K562 (cell line): ENCODE measurements at regions not wholly inside any gene's neighbourhood (a gene's known extent, or its start where the extent isn't known, plus 50 kb on each side); places are given as distances from the start of the nearest gene placed in this dataset.

Source experiments
- ATAC-seq: fragments of 200-7000 bp; cut with Tn5 transposase; 3 replicates; pipeline ENCODE4 v1.9.1; 2020; ENCODE audit warnings: moderate library complexity
- BruUV-seq: library from RNA; stranded (reverse); fragments of 400-500 nt; replicated peaks from 2 replicates; lab custom pipeline; 2021; lab: Mats Ljungman, UMichigan
- CTCF ChIA-PET: fragments of 300-600 bp; formaldehyde crosslinking; extraction: SDS; loops from one replicate; lab custom pipeline; 2021; ENCODE audit warnings: low intra/inter-chr PET ratio; lab: Yijun Ruan, JAX
- POLR2A ChIA-PET: fragments of 300-600, 350-650 bp; sonication (Branson Sonifier 250); formaldehyde crosslinking; extraction: SDS; loops from one replicate; lab custom pipeline; 2021; ENCODE audit warnings: antibody characterized with exemption, inconsistent platforms; lab: Yijun Ruan, JAX
- DNase-seq, 4 experiments: peaks; one replicate each; pipeline versions ENCODE4 v3.0.0 to v3.0.0-alpha.2; 2011 to 2018; ENCODE audit warnings: low spot score in 3 of 4, mixed read lengths in 3 of 4; ENCODE audit errors: extremely low read depth in 1 of 4
- FAIRE-seq: peaks from 2 replicates; lab custom pipeline; 2011; peaks lifted over from hg19 to GRCh38; lab: Jason Lieb, UNC
- H2AFZ ChIP-seq: 2 replicates; pipeline ENCODE4 v1.6.0; 2011; ENCODE audit warnings: low read depth, low read length, control low read depth, inconsistent platforms
- H3K27ac ChIP-seq: fragments of 200-600 bp; 3 replicates; pipeline ENCODE4 v1.8.0; 2011; ENCODE audit warnings: low read depth, mild to moderate bottlenecking, control low read depth, inconsistent platforms, low read length, moderate library complexity, mixed read lengths; ENCODE audit errors: extremely low read depth
- H3K27me3 ChIP-seq, 2 experiments: fragments of 300-600 bp in 1 of 2; 2 replicates in 1 of 2; 3 replicates in 1 of 2; pipeline versions ENCODE4 v1.6.0 to v1.8.0; 2011; ENCODE audit warnings: inconsistent platforms in 2 of 2, low read length in 2 of 2, mild to moderate bottlenecking in 1 of 2, mixed read lengths in 1 of 2, moderate library complexity in 1 of 2; ENCODE audit not compliant: control insufficient read depth in 2 of 2, insufficient read depth in 2 of 2
- H3K36me3 ChIP-seq: fragments of 300-600 bp; 3 replicates; pipeline ENCODE4 v1.8.0; 2011; ENCODE audit warnings: mild to moderate bottlenecking, low read length, inconsistent platforms; ENCODE audit not compliant: control insufficient read depth, insufficient read depth
- H3K4me1 ChIP-seq, 2 experiments: fragments of 200-600 bp in 1 of 2; replicated peaks in 1 of 2; 2 replicates in 1 of 2; 3 replicates in 1 of 2; pipeline versions ENCODE4 v1.5.1 to v1.8.0; 2011; ENCODE audit warnings: inconsistent platforms in 2 of 2, low read length in 2 of 2, mild to moderate bottlenecking in 1 of 2, mixed read lengths in 1 of 2, moderate library complexity in 1 of 2; ENCODE audit not compliant: control insufficient read depth in 2 of 2, insufficient read depth in 2 of 2
- H3K4me2 ChIP-seq: 2 replicates; pipeline ENCODE4 v1.6.1; 2011; ENCODE audit warnings: low read length, control low read depth, inconsistent platforms, mixed read lengths; ENCODE audit not compliant: insufficient read depth
- H3K4me3 ChIP-seq: fragments of 200-600 bp; sonication (generic), shearing (Covaris generic); 2 replicates; pipeline ENCODE4 v1.5.1; 2016; ENCODE audit warnings: control low read depth, inconsistent platforms
- H3K79me2 ChIP-seq: fragments of 200-600 bp; 3 replicates; pipeline ENCODE4 v1.8.0; 2011; ENCODE audit warnings: low read length, inconsistent platforms; ENCODE audit not compliant: control insufficient read depth, insufficient read depth
- H3K9ac ChIP-seq, 2 experiments: 2 replicates each; pipeline versions ENCODE4 v1.6.0 to v1.6.1; 2011; ENCODE audit warnings: low read depth in 2 of 2, low read length in 2 of 2, control low read depth in 1 of 2, inconsistent platforms in 1 of 2, mild to moderate bottlenecking in 1 of 2, mixed read lengths in 1 of 2; ENCODE audit not compliant: insufficient read depth in 1 of 2
- H3K9me1 ChIP-seq: one replicate; pipeline ENCODE4 v1.6.0; 2011; ENCODE audit warnings: inconsistent platforms, mild to moderate bottlenecking, low read length, moderate library complexity; ENCODE audit not compliant: control insufficient read depth, insufficient read depth
- H3K9me3 ChIP-seq: replicated peaks from 2 replicates; pipeline ENCODE4 v1.5.1; 2011; ENCODE audit warnings: low read depth, low read length, inconsistent platforms; ENCODE audit not compliant: control insufficient read depth, insufficient read depth
- H4K20me1 ChIP-seq: replicated peaks from 2 replicates; pipeline ENCODE4 v1.6.1; 2011; ENCODE audit warnings: low read length, inconsistent platforms, mixed read lengths; ENCODE audit not compliant: control insufficient read depth, insufficient read depth
- FOXK2 ChIP-seq, 2 experiments: fragments of 450-650 bp; IDR thresholded peaks in 1 of 2; conservative IDR thresholded peaks in 1 of 2; 2 replicates each; pipeline ENCODE4 v1.6.1; 2016; ENCODE audit warnings: low read depth in 2 of 2, mild to moderate bottlenecking in 1 of 2
- HDAC2 ChIP-seq: fragments of 450-650 bp; IDR thresholded peaks from 2 replicates; pipeline ENCODE4 v1.6.1; 2016; ENCODE audit warnings: mild to moderate bottlenecking
- ILK ChIP-seq: fragments of 450-650 bp; IDR thresholded peaks from 2 replicates; pipeline ENCODE4 v1.6.1; 2016; ENCODE audit warnings: missing genetic modification characterization, low read depth, mild to moderate bottlenecking, missing compliant biosample characterization, moderate library complexity, borderline replicate concordance
- RFX7 ChIP-seq: fragments of 250-450 bp; sonication (Bioruptor Pico); IDR thresholded peaks from 2 replicates; pipeline ENCODE4 v1.5.1; 2021; ENCODE audit warnings: mild to moderate bottlenecking
- TAL1 ChIP-seq: fragments of 450-650 bp; IDR thresholded peaks from 2 replicates; pipeline ENCODE4 v1.6.1; 2016; ENCODE audit warnings: mild to moderate bottlenecking
- in situ Hi-C: fragments of 300-500 bp; cut with MboI; formaldehyde crosslinking; loops from 4 replicates; pipeline ENCODE4 v1.15.0; 2018; ENCODE audit warnings: inconsistent platforms, mixed read lengths
- intact Hi-C: fragments of 100-400 bp; cut with micrococcal nuclease; formaldehyde crosslinking; loops from 2 replicates; pipeline ENCODE4 v1.14.2; 2022
- TF ChIP-seq, protein P1 (sequence below): fragments of 250-450 bp; sonication (Bioruptor Pico); IDR thresholded peaks from 2 replicates; pipeline ENCODE4 v1.8.0; 2021; ENCODE audit warnings: mild to moderate bottlenecking, moderate library complexity
- TF ChIP-seq, protein P2 (sequence below), 3 experiments: fragments of 200-800 bp in 1 of 3; fragments of 250-450 bp in 1 of 3; fragments of 450-650 bp in 1 of 3; sonication (Bioruptor Pico) in 1 of 3; sonication (Bioruptor generic) in 1 of 3; formaldehyde crosslinking in 1 of 3; IDR thresholded peaks; 2 replicates each; pipeline versions ENCODE4 v1.6.1 to v1.8.0; 2016 to 2022; ENCODE audit warnings: mild to moderate bottlenecking in 2 of 3, missing genetic modification characterization in 2 of 3, missing compliant biosample characterization in 1 of 3, moderate library complexity in 1 of 3
- TF ChIP-seq, protein P3 (sequence below): fragments of 250-450 bp; sonication (Bioruptor Pico); IDR thresholded peaks from 2 replicates; pipeline ENCODE4 v1.4.0; 2020; ENCODE audit warnings: borderline replicate concordance

DNA sequence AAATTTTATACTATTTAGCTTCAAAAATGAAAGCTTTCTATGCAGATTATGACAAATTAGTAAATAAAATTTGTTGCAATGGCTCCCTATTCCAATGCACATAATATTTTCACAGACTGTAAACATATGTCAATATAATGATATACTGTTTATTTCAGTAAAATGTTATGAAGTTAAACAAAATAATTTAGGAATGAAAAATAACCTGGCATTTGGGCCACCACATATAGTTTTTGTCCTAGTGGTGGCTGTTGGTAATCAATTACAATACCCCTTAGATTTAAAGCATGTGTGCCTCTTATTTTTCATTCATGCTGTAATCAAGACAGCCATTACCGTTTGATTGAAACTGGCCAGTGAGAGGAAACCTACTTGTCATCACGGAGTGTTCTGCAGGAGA, 928.5 kb upstream of the KCND2 start (continued):
- TF ChIP-seq, protein P1, sequence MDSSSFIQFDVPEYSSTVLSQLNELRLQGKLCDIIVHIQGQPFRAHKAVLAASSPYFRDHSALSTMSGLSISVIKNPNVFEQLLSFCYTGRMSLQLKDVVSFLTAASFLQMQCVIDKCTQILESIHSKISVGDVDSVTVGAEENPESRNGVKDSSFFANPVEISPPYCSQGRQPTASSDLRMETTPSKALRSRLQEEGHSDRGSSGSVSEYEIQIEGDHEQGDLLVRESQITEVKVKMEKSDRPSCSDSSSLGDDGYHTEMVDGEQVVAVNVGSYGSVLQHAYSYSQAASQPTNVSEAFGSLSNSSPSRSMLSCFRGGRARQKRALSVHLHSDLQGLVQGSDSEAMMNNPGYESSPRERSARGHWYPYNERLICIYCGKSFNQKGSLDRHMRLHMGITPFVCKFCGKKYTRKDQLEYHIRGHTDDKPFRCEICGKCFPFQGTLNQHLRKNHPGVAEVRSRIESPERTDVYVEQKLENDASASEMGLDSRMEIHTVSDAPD (CRISPR knock-in tag) = no peak

DNA sequence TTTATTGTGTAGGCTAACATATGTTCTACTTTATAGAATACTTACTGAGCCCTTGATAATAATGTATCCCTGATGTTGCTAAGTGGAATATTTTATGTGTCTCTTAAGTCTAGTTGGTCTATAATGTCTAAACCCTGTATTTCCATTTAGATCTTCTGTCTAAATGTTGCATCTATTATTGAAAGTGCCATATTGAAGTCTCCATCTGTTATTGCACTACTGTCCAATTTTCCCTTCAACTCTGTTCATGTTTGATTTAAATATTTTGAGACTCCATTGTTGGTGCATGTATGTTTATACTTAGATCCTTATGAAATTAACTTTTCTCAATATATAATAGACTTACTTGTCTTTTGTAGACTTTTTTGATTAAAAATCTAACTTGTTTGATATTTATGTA, 924.5 kb upstream of the KCND2 start:
- Histone ChIP-seq H3K36me3 (no peaks in the 10 kb centered on the region), H3K9me3 (no peaks in the 10 kb centered on the region), H3K4me2 (no peak overlapping the region), H3K4me1 (no peaks in the 10 kb centered on the region), H3K27ac (no peak overlapping the region), H3K4me3 (no peak overlapping the region), H3K27me3 (no peaks in the 10 kb centered on the region), H3K79me2 (no peaks in the 10 kb centered on the region), H2AFZ (no peak overlapping the region), H3K9me1 (no peaks in the 10 kb centered on the region), H4K20me1 (no peaks in the 10 kb centered on the region), H3K9ac (no peak overlapping the region)
- no peak for DNase-seq
- POLR2A ChIA-PET = no interaction called here
- in situ Hi-C loops (no loop called here), intact Hi-C loops (no loop called here)
- BruUV-seq = no TSS peak
- ATAC-seq = no peak
- FAIRE-seq = no peak
- CTCF ChIA-PET = no interaction called here
- TF ChIP-seq TAL1 = no peak
- no peak for TF ChIP-seq FOXK2 (conservative IDR thresholded peaks at IDR 0.05 in 1 of 2, IDR thresholded peaks at IDR 0.05 in 1 of 2; ENCODE audit: low read depth in 2 of 2)
- TF ChIP-seq, protein P2, sequence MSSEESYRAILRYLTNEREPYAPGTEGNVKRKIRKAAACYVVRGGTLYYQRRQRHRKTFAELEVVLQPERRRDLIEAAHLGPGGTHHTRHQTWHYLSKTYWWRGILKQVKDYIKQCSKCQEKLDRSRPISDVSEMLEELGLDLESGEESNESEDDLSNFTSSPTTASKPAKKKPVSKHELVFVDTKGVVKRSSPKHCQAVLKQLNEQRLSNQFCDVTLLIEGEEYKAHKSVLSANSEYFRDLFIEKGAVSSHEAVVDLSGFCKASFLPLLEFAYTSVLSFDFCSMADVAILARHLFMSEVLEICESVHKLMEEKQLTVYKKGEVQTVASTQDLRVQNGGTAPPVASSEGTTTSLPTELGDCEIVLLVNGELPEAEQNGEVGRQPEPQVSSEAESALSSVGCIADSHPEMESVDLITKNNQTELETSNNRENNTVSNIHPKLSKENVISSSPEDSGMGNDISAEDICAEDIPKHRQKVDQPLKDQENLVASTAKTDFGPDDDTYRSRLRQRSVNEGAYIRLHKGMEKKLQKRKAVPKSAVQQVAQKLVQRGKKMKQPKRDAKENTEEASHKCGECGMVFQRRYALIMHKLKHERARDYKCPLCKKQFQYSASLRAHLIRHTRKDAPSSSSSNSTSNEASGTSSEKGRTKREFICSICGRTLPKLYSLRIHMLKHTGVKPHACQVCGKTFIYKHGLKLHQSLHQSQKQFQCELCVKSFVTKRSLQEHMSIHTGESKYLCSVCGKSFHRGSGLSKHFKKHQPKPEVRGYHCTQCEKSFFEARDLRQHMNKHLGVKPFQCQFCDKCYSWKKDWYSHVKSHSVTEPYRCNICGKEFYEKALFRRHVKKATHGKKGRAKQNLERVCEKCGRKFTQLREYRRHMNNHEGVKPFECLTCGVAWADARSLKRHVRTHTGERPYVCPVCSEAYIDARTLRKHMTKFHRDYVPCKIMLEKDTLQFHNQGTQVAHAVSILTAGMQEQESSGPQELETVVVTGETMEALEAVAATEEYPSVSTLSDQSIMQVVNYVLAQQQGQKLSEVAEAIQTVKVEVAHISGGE (CRISPR knock-in tag; IDR thresholded peaks at IDR 0.05) = no peak
- no peak for TF ChIP-seq HDAC2
- TF ChIP-seq RFX7 (CRISPR knock-in tag) = no peak
- TF ChIP-seq, protein P3, sequence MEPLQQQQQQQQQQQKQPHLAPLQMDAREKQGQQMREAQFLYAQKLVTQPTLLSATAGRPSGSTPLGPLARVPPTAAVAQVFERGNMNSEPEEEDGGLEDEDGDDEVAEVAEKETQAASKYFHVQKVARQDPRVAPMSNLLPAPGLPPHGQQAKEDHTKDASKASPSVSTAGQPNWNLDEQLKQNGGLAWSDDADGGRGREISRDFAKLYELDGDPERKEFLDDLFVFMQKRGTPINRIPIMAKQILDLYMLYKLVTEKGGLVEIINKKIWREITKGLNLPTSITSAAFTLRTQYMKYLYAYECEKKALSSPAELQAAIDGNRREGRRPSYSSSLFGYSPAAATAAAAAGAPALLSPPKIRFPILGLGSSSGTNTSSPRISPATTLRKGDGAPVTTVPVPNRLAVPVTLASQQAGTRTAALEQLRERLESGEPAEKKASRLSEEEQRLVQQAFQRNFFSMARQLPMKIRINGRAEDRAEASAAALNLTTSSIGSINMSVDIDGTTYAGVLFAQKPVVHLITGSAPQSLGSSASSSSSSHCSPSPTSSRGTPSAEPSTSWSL (CRISPR knock-in tag) = no peak
- TF ChIP-seq ILK = no peak
